NK-92 treated with Interleukin-12 subunit alpha and Interleukin-12 subunit beta, amount 100 ng/mL, for 24 hours (cell line): ENCODE measurements at regions not wholly inside any gene's neighbourhood (a gene's known extent, or its start where the extent isn't known, plus 50 kb on each side); places are given as distances from the start of the nearest gene placed in this dataset.

Experiments
- DNase-seq: peaks from one replicate; lab custom pipeline; 2025; lab: John Stamatoyannopoulos, UW

GRCh38 chr5:74059706-74060105 lies 433.7 kb downstream of the ARHGEF28 start:
- no peak for DNase-seq

GRCh38 chr5:74056789-74057164 lies 430.8 kb downstream of the ARHGEF28 start:
- no peak for DNase-seq

GRCh38 chr5:74056107-74056788 lies 430.3 kb downstream of the ARHGEF28 start:
- no peak for DNase-seq

DNA sequence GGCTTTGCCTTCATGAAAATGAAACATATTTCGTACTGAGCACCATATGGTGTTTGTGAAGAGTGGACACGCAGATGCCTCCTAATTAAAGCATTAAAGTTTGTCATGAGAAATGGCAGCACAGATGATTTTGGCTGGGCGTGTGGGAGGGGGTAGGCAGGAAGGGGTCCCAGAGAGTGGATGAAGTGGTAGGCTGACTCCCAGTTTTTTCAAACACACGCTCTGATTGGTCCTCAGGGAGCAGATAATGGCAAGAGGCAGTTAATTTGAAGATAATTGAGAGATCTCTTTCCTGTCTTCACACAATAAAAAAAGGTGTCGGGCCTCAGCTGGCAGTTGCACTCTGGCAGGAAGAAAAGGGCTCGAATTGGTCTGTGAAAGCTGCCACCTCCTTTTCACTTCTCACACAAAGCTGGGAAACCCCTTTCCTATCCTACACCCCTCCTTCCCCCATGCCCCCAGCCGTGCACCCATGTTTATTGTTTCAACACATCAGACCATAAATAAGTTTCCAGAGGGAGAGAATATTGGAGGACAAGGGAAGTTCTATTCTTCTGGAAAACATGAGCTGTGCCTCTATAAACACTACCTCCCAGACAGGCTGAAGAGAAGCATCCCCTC lies 429.6 kb downstream of the ARHGEF28 start:
- DNase-seq, result no peak

- no peak for DNase-seq
Observed at GRCh38 chr5:74054641-74055421, 428.8 kb downstream of the ARHGEF28 start.

DNA sequence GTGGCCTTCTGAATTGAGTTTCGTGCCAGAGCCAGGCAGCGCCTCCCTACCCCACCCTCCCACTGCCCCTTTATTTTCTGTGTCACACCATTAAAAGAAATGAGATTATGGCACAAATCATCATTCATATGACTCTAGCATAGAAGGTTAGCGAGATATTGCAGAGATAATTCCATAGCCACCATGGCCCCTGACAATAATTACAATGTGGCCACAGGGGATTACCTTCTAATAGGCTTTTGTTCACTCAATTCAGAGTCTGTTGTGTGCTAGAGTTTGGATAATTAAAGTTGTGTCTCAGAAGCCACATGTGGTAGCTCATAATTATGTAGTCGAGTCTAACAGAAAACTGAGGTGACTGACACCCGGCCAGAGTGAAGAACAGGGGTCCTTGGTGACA lies 428.1 kb downstream of the ARHGEF28 start:
- DNase-seq, result no peak

- DNase-seq, result no peak
Observed at GRCh38 chr5:74052441-74053221, 426.6 kb downstream of the ARHGEF28 start.

- DNase-seq, result no peak
Observed at GRCh38 chr5:74051076-74051475, 425.1 kb downstream of the ARHGEF28 start.

DNA sequence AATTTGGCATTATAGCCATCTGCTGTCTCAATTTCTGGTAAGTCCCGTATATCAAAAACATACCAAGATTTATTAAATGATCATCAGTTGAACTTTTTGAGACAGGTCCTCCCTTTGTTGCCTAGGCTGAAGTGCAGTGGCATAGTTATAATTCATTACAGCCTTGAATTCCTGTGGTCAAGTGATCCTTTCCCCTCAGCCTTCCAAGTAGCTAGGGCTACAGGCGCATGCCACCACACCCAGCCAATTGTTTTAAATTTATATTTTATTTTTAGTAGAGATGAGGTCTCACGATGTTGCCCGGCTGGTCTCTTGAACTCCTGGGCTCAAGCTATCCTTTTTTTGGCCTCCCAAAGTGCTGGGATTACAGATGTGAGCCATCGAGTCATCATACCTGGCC lies 418.9 kb downstream of the ARHGEF28 start:
- DNase-seq, result no peak

DNA sequence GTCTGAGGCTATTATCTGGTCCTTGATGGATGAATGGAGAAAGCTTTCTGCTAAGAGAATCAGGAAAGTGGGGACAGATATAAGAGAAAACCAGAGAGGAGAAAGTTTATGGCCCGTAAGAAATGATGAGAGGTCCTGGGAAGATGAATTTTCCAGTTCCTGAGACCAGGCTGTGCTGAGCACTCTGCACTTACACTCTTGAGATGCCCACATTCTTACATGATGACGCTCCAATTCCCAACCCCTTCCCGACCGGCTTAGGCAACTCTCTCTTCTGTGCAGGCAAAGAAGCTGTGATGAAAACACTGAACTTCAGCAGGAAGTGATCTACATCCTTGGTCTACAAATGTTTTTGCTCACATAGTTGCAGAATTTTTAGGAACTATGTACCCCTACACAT lies 417.0 kb downstream of the ARHGEF28 start:
- DNase-seq, result no peak

GRCh38 chr5:74042559-74042958 lies 416.6 kb downstream of the ARHGEF28 start:
- DNase-seq, result no peak

GRCh38 chr5:74041913-74042312 lies 415.9 kb downstream of the ARHGEF28 start:
- DNase-seq, result no peak

DNA sequence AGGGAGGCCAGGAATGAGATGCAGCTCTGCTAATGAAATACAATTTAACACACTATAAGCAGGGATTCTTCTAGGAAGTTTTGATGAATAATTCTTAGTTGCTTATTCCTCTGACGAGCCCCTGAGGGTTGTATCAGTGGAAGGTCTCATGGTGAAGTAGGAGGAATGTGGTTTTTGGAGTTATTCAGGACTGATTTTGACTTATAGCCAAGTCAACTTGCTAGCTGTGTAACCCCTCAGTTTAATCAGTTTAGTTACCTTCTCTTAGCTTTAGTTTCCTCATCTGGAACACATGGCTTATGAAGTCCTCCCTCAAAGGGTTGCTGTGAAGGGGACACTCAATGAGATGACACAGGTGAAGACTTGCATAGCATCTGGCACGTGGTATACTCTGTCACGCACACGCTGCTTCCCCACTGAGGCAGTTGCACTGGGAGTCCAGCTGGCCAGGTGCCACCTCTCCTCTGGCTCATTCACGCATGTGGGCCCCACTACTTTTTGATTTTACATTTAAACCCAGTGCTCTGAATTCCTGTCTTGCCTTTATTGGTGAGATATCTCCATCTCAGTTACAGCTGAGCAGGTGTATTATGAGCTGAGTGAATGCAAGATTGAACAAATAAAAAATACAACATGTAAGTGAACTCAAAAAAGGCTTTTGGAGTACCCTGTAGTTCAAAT lies 415.0 kb downstream of the ARHGEF28 start:
- DNase-seq, result no peak

- no peak for DNase-seq
Observed at GRCh38 chr5:74040065-74040551, 414.1 kb downstream of the ARHGEF28 start.

DNA sequence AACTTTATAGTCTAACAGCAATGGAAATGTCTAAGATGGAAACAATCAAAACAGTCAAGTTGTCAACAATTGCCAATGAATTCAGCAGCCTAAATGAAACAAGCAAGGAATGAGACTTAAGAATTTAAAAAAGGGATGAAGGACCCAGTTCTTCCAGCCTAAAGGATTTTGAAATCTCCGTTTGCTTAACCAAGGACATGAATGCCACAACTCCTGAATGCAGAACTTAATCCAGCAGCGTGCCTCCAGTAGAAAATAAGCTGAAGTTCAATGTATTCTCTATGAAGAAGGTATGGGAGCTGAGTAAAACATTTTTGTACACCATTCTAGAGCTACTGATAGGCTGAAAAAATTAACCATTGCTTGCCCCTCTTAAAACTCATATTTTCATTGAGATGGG lies 411.3 kb downstream of the ARHGEF28 start:
- no peak for DNase-seq

DNA sequence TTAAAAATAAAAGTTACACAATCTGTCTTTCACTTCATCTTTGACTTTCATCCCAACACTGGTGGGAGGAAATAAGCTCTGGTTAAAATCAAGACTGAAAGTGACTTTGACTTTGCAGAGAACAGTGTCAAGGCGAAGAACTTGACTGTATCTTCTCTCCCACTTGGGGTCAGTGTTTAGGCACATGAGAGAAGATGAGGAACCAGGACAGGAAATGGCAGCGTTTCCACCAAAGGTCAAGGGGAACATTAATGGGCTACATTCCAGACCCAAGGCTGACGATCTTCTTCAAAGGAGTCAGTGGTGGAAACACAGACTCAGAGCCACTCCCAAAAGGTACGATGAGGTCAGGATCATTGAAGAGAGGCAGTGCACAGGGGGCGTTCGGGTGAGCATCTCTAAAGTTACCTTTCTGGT lies 409.5 kb downstream of the ARHGEF28 start:
- no peak for DNase-seq

- no peak for DNase-seq
Observed at GRCh38 chr5:74034733-74035132, 408.7 kb downstream of the ARHGEF28 start.

DNA sequence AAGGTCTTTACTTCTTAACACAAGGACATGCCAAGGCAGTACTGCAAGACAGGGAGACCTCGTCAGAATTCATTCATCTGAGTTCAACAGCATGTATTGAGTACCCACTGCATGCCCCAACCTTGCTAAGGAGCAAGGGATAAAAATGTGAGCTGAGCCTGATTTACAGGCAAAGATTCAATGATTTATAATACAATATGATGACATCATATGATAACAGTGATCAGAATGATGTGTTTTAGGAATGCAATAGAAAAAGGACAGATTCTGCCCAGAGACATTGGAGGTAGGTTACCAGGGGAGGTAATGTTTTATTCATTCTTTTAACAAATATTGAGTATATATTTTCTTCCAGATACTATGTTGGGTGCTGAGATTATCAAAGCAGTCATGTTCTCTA lies 406.6 kb downstream of the ARHGEF28 start:
- DNase-seq, result no peak

DNA sequence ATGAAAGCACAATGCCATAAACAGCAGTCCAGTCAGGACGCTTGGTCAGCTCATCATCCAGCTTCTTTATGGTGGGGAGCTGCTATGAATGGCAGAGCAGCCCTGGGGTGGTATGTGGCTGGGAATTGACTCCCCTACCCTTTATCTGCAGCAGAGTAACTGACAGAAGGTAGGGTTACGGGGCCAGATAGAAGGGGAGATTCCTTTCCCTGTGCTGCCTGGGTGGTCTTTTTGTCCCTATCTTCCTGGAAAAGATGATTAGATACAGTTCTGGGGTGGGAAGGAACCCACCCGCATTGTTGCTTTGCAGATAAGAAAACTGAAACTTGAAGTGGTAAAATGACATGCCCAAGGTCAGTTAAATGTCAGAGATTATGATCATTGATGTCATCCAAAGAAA lies 405.5 kb downstream of the ARHGEF28 start:
- no peak for DNase-seq

DNA sequence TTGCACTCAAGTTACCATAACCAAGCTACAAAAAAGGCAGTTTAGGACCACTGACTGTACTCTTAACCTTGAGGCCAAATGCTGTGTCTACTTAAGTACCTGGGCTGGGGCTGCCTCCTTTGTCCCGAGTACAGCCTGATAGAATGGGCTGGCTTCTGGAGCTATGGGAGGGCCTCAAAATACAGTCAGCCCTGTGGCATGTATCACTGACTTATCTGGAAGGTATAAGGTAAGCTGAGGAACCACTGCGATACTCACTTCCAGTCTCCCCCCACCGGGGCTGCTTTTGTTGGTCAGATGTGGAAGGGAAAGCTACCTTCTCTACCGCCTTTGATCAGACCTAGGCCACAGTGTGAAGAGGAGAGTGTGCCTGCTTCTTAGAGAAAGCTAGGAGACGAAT lies 404.8 kb downstream of the ARHGEF28 start:
- DNase-seq, result no peak

DNA sequence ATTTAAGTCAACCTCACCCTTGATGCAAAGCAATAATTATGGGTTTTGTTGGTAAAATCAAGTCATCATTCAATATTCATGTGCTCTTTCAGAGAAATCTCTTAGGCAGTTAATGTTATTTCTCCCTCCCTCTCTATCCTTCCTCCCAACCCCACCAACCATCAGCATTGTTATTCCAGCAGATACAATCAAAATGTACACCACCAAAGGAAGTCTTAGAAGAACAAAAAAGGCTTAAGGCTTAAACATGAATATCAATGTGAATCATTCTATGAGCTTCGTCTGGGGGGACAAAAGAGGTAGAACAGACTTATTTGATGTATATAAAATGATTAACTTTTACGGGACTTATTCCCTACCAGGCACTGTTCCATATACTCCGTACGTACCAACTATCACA lies 404.4 kb downstream of the ARHGEF28 start:
- no peak for DNase-seq

DNA sequence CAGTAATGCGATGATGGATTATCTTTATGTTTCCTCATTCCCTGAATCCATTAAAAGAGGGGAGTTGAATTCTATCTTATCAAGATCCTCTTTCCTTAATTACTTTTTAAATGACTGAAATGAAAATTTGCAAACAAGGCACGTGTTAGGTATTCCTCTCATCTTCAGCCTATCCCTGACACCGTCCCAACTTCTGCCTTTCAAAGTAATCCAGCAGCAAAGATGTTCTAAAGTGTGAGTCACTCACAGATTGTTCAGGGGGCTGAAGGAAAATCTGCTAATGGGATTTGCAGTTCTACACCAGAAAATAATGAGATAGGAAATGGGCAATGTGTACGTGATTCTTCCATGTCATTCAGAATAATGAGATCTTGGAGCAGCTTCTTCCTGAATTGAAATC lies 403.0 kb downstream of the ARHGEF28 start:
- no peak for DNase-seq
